Duodenal mucosa (tissue), 2 donors: ENCODE measurements at regions not wholly inside any gene's neighbourhood (a gene's known extent, or its start where the extent isn't known, plus 50 kb on each side); places are given as distances from the start of the nearest gene placed in this dataset.

ENCODE experiments used
- H3K27ac ChIP-seq: one replicate; pipeline ENCODE4 v1.7.0; 2013; ENCODE audit warnings: low read depth, low read length
- H3K27me3 ChIP-seq, 2 donors: one replicate each; pipeline ENCODE4 v1.7.0; 2013; ENCODE audit warnings: low read length in 2 of 2, control low read depth in 1 of 2; ENCODE audit not compliant: insufficient read depth in 2 of 2, control insufficient read depth in 1 of 2
- H3K36me3 ChIP-seq, 2 donors: one replicate each; pipeline ENCODE4 v1.7.0; 2013; ENCODE audit warnings: low read length in 2 of 2, control low read depth in 1 of 2; ENCODE audit not compliant: insufficient read depth in 2 of 2, control insufficient read depth in 1 of 2
- H3K4me1 ChIP-seq, 2 donors: one replicate each; pipeline ENCODE4 v1.7.0; 2013; ENCODE audit warnings: low read length in 2 of 2, control low read depth in 1 of 2; ENCODE audit not compliant: insufficient read depth in 2 of 2, control insufficient read depth in 1 of 2
- H3K4me3 ChIP-seq, 2 donors: one replicate each; pipeline ENCODE4 v1.7.0; 2013; ENCODE audit warnings: low read length in 2 of 2, low read depth in 1 of 2
- H3K9ac ChIP-seq, 2 donors: one replicate each; pipeline ENCODE4 v1.7.0; 2013; ENCODE audit warnings: low read length in 2 of 2, low read depth in 1 of 2
- H3K9me3 ChIP-seq, 2 donors: one replicate each; pipeline ENCODE4 v1.7.0; 2013; ENCODE audit warnings: low read length in 2 of 2, control low read depth in 1 of 2; ENCODE audit not compliant: control insufficient read depth in 1 of 2

DNA sequence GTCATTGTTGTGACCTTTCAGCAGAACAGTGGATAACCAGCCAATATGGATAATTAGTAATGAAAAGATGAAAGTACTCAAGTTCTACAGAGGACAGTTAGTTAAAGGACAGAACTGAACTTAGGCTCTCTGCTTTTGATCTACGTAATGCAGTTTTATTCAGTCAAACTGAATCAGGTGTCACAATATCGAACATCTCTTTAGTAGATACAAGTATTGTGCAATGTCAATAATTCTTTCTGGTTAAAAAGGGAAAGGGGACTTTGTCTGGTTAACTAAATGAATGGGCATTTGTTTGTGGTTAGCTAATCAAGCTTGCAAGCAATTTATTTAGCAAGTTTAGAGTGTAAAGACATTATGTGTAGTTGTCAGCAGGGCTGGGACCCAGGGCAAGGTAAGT, 562.2 kb upstream of the PTBP2 start:
- H3K27me3 ChIP-seq = no peaks in the 10 kb centered on the region
- H3K36me3 ChIP-seq = no peaks in the 10 kb centered on the region
- no peak overlapping the region for H3K27ac ChIP-seq
- no peak overlapping the region for H3K9ac ChIP-seq
- no peak overlapping the region for H3K4me3 ChIP-seq
- H3K4me1 ChIP-seq = no peaks in the 10 kb centered on the region
- H3K9me3 ChIP-seq = peaks cover 0 to 11% of the 10 kb centered on the region in 2 donors

- H3K4me1 ChIP-seq = no peaks in the 10 kb centered on the region
- H3K36me3 ChIP-seq = no peaks in the 10 kb centered on the region
- H3K9ac ChIP-seq = no peak overlapping the region
- H3K27ac ChIP-seq = no peak overlapping the region
- no peaks in the 10 kb centered on the region for H3K27me3 ChIP-seq
- peaks cover 0 to 3% of the 10 kb centered on the region in 2 donors for H3K9me3 ChIP-seq
- H3K4me3 ChIP-seq = no peak overlapping the region
Measured at GRCh38 chr1:96164053-96164452, 557.5 kb upstream of the PTBP2 start.

GRCh38 chr1:96178053-96178452, 543.5 kb upstream of the PTBP2 start:
- Histone ChIP-seq H3K4me1 (no peaks in the 10 kb centered on the region), H3K4me3 (no peak overlapping the region), H3K36me3 (no peaks in the 10 kb centered on the region), H3K27ac (no peak overlapping the region), H3K9me3 (peaks cover 0 to 5% of the 10 kb centered on the region in 2 donors), H3K9ac (no peak overlapping the region), H3K27me3 (no peaks in the 10 kb centered on the region)

- Histone ChIP-seq H3K4me1 (no peaks in the 10 kb centered on the region), H3K9me3 (peaks cover 0 to 5% of the 10 kb centered on the region in 2 donors), H3K4me3 (no peak overlapping the region), H3K9ac (no peak overlapping the region), H3K27me3 (no peaks in the 10 kb centered on the region), H3K36me3 (no peaks in the 10 kb centered on the region), H3K27ac (no peak overlapping the region)
Measured at GRCh38 chr1:96183485-96183884, 538.1 kb upstream of the PTBP2 start.

DNA sequence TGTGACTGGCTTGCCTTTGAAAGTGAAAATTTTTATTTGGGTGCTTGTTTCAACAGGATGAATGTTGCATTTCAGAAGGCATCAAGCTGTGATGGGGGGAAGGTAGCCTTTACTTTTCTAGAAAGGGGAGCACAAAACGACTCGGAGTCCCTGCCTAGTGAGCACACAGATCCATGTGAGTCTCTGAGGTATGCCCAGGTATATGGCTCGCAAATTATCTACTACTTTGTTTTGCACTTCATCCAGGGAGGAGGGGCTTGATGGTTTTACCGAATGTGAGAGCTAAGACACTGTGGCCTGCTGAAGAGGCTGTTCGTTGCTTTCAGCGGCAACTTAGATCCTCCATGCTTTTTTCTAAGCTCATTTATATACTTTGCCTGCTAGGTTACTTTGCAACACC, 537.7 kb upstream of the PTBP2 start:
- H3K9ac ChIP-seq = no peak overlapping the region
- H3K36me3 ChIP-seq = no peaks in the 10 kb centered on the region
- H3K27ac ChIP-seq = no peak overlapping the region
- no peaks in the 10 kb centered on the region for H3K4me1 ChIP-seq
- peaks cover 0 to 5% of the 10 kb centered on the region in 2 donors for H3K9me3 ChIP-seq
- H3K27me3 ChIP-seq = no peaks in the 10 kb centered on the region
- H3K4me3 ChIP-seq = no peak overlapping the region

DNA sequence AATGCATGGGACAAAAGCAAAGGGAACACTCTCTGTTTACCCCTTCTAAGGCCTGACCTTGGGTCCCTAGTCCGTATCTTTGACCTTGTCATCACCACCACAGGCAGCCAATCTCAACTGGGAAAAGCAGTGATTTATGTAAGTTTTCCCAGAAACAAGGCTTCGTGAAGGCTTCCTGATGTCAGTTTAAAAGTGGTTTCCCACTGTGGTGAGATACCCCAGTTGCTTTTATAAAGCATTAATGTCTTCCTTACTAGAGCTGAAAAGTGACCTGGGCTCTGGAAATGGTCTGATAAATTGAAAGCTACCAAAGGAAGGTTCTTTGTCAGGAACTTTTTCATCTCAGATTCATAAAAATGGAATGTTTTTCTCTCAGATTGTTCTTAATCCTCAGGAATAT, 536.4 kb upstream of the PTBP2 start:
- Histone ChIP-seq H3K9me3 (peaks cover 0 to 5% of the 10 kb centered on the region in 2 donors), H3K27me3 (no peaks in the 10 kb centered on the region), H3K9ac (no peak overlapping the region), H3K4me1 (no peaks in the 10 kb centered on the region), H3K27ac (no peak overlapping the region), H3K36me3 (no peaks in the 10 kb centered on the region), H3K4me3 (no peak overlapping the region)

GRCh38 chr1:96187020-96187419, 534.6 kb upstream of the PTBP2 start:
- H3K36me3 ChIP-seq = no peaks in the 10 kb centered on the region
- H3K9me3 ChIP-seq = peaks cover 0 to 15% of the 10 kb centered on the region in 2 donors
- H3K4me1 ChIP-seq = no peaks in the 10 kb centered on the region
- no peaks in the 10 kb centered on the region for H3K27me3 ChIP-seq
- no peak overlapping the region for H3K4me3 ChIP-seq
- no peak overlapping the region for H3K27ac ChIP-seq
- H3K9ac ChIP-seq = no peak overlapping the region

- peaks cover 3 to 16% of the 10 kb centered on the region in 2 donors for H3K9me3 ChIP-seq
- H3K4me3 ChIP-seq = no peak overlapping the region
- no peaks in the 10 kb centered on the region for H3K36me3 ChIP-seq
Measured at GRCh38 chr1:96191165-96191564, 530.4 kb upstream of the PTBP2 start.

GRCh38 chr1:96206451-96206850, 515.1 kb upstream of the PTBP2 start:
- H3K9ac ChIP-seq = no peak overlapping the region
- H3K27me3 ChIP-seq = no peaks in the 10 kb centered on the region
- H3K27ac ChIP-seq = no peak overlapping the region
- H3K9me3 ChIP-seq = no peaks in the 10 kb centered on the region
- H3K4me3 ChIP-seq = no peak overlapping the region
- no peaks in the 10 kb centered on the region for H3K36me3 ChIP-seq
- no peaks in the 10 kb centered on the region for H3K4me1 ChIP-seq

More at GRCh38 chr1:96191165-96191564, 530.4 kb upstream of the PTBP2 start:
- Histone ChIP-seq H3K27ac (no peak overlapping the region), H3K4me1 (no peaks in the 10 kb centered on the region), H3K27me3 (no peaks in the 10 kb centered on the region), H3K9ac (no peak overlapping the region)

- Histone ChIP-seq H3K9ac (no peak overlapping the region), H3K27me3 (no peaks in the 10 kb centered on the region), H3K36me3 (no peaks in the 10 kb centered on the region), H3K4me3 (no peak overlapping the region), H3K4me1 (no peaks in the 10 kb centered on the region), H3K27ac (no peak overlapping the region), H3K9me3 (no peaks in the 10 kb centered on the region)
Measured at GRCh38 chr1:96207936-96208335, 513.6 kb upstream of the PTBP2 start.

DNA sequence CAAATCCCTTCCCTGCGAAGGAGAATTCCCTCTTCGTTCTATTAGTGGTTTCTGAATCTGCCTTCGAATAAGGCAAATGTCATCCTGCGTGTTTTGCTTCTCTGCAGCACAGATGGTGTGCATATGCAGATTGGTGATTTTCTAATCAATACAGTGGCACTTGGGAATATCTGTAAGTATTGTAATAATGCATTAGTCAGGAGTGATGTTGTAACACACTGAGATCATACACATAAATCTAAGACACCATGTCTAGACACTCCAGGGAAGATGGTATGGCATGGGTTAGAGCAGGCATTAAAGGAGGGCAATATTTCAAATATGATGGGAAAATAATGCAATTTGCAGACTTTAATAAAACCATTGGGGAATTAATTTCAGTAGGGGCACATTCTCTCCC, 513.2 kb upstream of the PTBP2 start:
- H3K4me3 ChIP-seq = no peak overlapping the region
- no peaks in the 10 kb centered on the region for H3K9me3 ChIP-seq
- H3K9ac ChIP-seq = no peak overlapping the region
- H3K4me1 ChIP-seq = no peaks in the 10 kb centered on the region
- H3K36me3 ChIP-seq = no peaks in the 10 kb centered on the region
- H3K27me3 ChIP-seq = no peaks in the 10 kb centered on the region
- H3K27ac ChIP-seq = no peak overlapping the region
